Uterus (tissue), 2 donors: ENCODE measurements at regions not wholly inside any gene's neighbourhood (a gene's known extent, or its start where the extent isn't known, plus 50 kb on each side); places are given as distances from the start of the nearest gene placed in this dataset.

ENCODE experiments used
- POLR2A ChIP-seq, 2 donors: fragments of 450-650 bp; IDR thresholded peaks; one replicate each; pipeline ENCODE4 v1.6.1; 2016; ENCODE audit warnings: antibody characterized with exemption in 2 of 2, mild to moderate bottlenecking in 1 of 2, moderate library complexity in 1 of 2
- TF ChIP-seq, protein P1 (sequence below), 4 experiments: fragments of 200-600 bp in 2 of 4; fragments of 450-650 bp in 2 of 4; sonication (generic) in 2 of 4; IDR thresholded peaks; one replicate each; pipeline ENCODE4 v1.5.1; 2016 to 2019; ENCODE audit warnings: antibody characterized with exemption in 4 of 4, mild to moderate bottlenecking in 2 of 4, moderate library complexity in 1 of 4

DNA sequence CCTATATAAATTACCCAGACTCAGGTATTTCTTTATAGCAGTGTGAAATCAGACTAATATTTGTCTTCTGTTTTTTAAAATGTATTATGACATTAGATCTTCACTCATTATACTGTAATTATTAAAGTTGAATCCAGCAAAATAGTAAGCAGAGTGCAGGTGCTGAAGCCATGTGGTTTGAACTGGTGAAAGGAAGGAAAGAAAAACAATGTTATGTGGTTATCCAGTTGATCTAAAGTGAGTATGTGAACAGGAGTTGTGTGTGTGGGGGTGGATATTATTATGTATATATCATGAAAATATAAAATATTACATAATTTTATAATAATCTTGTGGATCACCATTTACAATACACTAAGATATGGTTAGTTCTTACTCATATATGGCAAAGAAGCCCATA, 593.7 kb downstream of the SEMA5A start:
- TF ChIP-seq, protein P1, sequence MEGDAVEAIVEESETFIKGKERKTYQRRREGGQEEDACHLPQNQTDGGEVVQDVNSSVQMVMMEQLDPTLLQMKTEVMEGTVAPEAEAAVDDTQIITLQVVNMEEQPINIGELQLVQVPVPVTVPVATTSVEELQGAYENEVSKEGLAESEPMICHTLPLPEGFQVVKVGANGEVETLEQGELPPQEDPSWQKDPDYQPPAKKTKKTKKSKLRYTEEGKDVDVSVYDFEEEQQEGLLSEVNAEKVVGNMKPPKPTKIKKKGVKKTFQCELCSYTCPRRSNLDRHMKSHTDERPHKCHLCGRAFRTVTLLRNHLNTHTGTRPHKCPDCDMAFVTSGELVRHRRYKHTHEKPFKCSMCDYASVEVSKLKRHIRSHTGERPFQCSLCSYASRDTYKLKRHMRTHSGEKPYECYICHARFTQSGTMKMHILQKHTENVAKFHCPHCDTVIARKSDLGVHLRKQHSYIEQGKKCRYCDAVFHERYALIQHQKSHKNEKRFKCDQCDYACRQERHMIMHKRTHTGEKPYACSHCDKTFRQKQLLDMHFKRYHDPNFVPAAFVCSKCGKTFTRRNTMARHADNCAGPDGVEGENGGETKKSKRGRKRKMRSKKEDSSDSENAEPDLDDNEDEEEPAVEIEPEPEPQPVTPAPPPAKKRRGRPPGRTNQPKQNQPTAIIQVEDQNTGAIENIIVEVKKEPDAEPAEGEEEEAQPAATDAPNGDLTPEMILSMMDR (IDR thresholded peaks at IDR 0.05) = no peak
- no peak for TF ChIP-seq POLR2A (IDR thresholded peaks at IDR 0.05)
